Stimulated activated CD8-positive, alpha-beta memory T cell treated with anti-CD3 and anti-CD28 coated beads, Interleukin-2, amount 100 ng/mL, for 1 hour (primary cell): ENCODE measurements at regions not wholly inside any gene's neighbourhood (a gene's known extent, or its start where the extent isn't known, plus 50 kb on each side); places are given as distances from the start of the nearest gene placed in this dataset.

Experiments used
- DNase-seq, 2 donors: peaks; one replicate each; pipeline ENCODE4 v3.0.0-alpha.2; 2020; ENCODE audit warnings: low read depth in 2 of 2

DNA sequence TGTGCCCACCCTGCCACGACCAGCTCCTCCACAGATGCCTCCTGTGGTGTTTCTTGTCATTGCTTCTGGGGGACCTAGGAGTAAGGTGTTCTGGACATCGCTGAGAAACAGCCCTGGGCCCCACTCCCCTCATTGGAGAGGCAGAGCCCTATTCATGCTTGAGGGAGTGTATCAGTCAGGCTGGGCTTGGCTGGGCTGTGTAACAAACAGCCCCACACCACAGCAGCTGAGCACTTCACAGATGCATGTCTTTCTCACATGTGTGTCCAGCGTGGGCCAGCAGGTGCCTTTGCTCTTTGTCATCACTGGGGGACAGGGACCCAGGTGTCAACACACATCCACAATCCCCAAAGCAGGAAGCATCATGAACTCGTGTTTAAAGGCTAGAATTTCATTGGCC is 65.1 kb upstream of the FBRSL1 start:
- no peak for DNase-seq

DNA sequence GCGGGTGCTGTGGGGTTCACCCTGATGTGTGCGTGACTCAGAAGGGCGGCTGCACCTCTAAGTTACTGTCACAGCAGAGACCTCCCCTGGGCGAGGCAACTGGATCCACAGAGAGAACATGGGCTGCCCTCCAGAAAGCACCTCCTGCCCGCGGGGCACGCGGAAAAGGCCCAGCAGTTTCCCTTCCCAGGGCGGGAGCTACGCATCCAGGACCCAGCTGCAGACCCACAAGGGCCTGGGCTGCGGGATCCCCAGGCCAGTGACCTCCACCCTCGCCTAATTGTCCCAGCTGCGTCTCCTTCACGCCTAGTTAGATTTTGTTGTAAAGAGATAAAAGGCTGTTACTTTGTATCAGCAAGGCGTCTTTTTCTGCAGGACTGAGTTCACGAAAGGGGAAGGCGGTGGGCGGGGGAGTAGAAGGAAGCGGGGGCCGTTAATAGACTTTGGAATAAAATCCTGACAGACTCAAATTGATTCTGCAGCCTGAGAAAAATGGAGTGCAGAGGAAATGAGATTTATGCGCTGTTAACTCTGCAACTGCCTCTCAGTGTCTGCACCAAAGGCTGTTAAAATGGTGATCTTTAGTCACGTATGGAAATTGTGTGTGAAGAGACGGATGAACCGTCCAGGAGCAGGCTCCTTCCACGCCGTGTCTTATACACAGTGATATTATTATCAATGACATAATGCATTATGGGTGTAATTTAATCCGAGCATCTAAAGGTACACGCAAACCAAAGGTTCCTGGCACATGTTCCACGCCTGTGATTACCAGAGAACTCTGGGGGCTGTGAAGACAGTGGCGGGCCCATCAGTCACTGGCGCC is 65.9 kb upstream of the FBRSL1 start:
- DNase-seq = no peak

DNA sequence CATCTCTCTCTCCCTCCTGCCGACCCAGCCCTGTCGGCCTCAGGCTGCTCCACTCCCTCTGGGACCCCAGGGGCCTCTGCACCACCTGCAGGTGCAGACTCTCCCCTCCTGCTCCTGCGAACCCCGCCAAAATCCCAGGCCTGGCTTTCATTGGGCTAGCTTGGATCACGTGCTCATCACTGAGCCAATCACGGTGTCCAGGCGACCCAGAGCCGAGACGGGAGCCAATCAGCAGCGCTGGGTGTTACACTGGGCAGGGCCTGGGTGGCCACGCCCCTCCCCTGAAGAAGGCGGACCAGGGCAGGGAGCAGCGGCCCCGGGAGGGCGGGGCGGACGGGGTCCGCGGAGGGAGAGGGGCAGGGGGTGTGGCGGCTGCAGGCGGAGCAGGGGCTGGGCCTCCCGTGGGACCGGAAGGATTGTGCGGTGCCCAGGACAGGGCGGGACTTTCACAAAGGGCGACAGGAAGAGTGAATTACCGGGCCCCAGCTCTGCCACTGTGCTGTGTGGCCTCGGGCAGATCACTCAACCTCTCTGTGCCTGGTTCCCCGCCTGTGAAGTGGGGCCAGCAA is 66.6 kb upstream of the FBRSL1 start:
- no peak for DNase-seq

DNA sequence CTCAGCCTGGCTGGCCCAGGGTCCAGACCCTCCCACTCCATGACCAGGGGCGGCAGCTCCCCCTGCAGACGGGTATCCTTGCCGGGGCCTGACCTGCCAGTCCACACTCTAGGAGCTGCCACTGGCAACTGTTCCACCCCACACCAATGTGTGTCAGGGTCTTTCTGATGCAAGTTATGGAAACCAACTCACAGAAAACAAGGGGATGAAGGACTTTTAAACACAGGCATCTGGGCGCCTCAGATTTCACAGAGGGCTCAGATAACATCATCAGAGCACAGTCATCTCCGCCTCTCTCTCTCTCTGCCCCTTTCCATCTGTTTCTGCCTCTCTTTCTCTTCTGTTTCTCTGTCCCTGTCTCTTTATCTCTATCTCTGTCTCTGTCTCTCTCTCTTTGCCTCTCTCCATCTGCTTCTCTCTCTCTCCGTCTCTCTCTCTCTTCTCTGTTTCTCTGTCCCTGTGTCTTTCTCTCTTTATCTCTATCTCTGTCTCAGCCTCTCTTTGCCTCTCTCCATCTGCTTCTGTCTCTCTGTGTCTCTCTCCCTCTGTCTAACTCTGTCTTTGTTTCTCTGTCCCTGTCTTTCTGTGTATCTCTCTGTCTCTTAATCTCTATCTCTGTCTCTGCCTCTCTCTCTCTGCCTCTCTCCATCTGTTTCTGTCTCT is 67.4 kb upstream of the FBRSL1 start:
- DNase-seq = no peak

DNA sequence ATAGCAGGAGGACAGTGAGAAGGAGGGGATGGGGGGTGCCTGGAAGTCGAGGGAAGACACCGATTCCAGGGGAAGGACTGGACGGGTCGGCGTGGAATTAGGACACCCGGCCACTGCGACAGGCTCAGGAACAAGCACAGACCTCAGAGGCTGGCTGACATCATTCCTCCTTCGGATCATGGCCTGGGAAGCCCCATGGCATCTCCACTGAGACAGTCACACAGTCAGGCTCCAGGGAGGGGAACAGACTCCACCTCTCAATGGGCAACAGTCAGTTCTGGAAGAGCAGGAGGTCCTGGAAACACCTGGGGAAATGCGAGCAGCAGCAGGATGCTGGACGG is 67.9 kb upstream of the FBRSL1 start:
- no peak for DNase-seq

DNA sequence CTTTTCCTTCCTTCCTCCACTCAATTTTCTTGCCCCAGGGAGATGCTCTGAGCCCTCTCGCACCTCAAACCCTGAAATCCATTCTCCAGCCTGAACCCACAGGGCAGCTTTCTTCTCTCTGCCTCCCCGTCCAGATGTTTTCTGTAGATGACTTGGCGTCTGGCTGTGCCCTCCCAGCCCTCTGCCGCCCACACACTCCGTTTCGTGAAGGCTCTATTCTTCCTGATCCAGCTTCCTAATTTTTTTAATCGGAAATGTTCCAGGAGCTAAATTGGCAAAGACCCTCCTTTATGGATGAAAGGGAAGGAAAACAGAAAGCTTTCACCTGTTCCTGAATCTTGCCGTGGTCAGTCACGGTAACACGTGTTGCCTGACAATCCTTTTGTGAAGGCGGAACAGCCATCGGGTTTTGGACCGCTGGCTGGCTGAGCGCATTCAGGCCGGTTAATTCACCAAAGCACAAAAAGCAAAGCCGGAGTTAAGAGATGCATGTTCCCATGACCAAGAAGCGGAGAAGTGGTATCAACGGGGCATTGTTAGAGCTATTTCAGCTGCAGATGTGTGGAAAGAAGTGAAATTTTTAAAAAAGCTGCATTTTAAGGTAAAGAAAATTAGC is 70.2 kb upstream of the FBRSL1 start:
- no peak for DNase-seq

DNA sequence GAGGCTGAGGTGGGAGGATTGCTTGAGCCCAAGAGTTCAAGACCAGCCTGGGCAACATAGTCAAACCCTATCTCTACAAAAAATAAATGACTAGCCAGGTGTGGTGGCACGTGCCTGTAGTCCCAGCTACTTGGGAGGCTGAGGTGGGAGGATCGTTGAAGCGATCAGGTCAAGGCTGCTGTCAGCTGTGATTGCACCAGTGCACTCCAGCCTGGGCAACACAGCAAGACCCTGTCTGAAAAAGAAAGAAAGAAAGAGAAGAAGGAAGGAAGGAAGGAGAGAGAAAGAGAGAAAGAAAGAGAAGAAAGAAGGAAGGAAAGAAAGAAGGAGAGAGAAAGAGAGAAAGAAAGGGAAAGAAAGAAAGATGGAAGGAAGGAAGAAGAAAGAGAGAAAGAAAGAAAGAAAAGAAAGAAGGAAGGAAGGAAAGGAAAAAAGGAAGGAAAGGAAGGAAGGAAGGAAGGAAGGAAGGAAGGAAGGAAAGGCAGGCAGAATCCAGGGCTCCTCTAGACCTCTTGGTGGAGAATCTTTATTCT is 71.5 kb upstream of the FBRSL1 start:
- DNase-seq = no peak

DNA sequence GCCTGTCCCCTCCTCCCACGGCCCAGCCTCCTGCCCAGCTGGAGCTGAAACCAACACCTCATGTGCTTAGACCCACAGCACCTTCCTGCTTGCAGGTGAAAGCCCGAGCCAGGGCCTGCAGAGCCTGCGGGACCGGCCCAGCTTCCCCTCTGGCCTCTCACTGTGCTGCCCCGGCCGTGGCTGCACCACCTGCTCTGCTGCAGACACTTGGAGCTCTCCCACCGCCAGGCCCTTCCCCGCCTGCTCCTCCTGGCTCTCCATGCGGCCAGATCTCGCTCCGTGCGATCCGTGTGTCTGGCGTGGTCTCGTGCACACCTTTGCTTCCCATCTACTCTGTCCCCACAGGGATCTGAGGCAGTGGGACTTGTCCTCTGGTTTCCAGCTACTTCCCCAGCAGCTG is 72.2 kb upstream of the FBRSL1 start:
- DNase-seq = no peak

DNA sequence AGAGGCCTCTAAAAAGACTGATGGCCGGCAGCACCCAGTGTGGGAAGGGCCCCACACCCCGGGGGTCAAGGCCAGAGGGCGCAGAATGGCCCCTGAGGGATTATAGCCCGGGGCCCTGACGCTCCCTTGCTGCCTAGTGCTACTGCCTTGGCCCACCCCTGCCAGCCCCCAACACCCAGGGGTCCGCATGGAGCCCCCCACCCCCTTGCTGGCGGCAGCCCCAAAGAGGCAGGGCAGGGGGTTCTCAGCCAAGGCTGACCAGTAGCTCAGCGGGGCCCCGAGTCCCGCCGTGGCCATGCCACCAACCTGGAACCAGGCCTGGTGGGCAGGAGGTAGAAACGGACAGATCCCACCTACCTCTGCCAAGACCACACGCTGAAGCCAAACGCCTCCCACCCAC is 73.1 kb upstream of the FBRSL1 start:
- no peak for DNase-seq

DNA sequence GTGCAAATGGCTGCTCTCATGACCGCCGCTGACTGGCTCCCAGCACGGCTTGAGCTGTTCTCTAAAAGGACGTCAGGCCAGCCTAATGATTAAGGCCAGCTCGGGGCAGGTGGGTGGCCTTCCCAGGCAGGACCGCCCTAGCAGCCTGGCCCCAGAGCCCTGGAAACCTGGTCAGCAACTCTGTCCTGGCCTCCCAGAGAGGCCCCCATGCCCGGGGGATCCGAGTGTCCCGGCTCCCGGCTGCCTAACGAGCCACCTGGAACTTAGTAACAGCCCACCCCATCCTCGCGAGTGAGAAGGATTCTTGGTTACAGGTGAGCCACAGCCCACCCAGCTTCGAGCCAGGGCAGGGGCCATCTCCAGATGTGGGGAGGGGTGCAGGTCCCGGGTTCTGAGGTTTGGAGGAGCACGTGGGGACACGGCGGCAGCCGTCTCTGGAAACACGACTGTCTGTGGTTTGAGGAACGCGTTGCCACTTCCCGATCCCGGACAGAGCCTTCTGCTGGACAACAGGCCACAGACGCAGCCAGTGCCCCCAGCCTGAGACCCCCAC is 73.8 kb upstream of the FBRSL1 start:
- no peak for DNase-seq

DNA sequence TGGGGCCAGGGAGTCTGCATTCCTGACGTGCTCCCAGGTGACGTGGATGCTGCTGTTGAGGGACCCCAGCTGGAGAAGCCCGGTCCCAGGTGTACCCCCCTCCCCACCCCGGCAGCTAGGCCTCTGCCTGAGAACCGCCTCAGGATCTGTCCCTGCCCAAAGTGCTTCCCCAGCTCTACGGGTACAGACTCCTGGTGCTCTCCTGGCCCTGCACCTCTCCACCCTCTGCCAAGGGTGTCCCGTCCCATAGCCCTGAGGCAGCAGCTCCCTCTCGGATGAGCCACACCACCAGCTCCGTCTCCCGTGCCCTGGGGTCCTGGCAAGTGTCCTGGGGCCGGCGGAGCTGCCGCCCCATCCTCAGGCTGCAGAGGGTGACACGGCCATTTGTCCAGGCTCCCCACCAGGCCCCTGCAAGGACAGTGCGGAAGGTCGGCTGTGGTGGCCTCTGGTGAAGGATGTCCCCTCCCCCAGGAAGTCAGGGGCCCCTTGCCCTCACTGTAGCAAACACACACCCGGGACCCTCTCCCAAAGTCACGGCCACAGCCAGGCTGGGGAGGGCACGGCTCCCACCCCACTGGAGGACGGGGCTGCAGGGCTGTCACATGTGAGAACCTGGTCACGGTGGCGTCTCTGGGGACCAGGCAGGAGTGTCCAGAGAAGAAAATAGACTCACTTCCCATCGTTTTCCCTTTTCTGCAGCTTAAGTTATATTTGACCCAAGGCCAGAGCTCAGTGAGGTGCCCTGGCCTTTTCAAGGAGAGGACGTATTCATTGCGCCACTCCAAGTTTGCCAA is 74.4 kb upstream of the FBRSL1 start:
- no peak for DNase-seq

DNA sequence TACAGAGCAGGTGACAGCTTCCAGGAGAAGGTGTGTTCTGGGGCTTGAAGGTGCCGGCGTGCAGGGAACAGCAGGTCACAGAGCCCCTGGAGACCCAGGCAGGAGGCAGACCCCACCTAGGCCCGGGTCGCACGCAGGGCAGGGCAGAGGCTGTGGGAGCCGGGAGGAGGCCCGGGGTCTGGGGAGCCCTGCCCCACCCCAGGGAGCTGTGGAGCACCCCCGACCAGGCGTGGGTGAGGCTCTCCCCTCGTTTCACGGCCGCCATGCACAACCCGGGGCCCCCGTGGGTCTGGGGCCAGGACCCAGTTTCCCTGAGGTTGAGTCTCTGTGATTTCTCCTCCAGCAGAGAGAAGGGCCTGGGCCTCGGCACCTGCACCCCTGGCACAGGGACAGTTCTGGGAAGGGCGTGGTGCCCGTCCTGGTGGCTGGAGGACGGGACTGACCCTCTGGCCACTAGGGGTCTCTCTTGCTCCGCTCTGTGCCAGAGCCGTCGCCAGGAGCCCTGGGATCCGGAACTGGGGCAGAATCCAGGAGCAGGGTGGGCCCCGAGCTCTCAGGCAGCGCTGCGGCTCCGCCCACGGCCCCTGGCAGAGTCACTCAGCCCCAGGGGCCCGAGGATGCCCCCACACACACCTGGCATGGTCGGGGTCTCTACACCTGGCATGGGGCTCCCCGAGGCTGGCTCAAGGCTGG is 75.2 kb upstream of the FBRSL1 start:
- DNase-seq = peak; percentile 14 to 61

DNA sequence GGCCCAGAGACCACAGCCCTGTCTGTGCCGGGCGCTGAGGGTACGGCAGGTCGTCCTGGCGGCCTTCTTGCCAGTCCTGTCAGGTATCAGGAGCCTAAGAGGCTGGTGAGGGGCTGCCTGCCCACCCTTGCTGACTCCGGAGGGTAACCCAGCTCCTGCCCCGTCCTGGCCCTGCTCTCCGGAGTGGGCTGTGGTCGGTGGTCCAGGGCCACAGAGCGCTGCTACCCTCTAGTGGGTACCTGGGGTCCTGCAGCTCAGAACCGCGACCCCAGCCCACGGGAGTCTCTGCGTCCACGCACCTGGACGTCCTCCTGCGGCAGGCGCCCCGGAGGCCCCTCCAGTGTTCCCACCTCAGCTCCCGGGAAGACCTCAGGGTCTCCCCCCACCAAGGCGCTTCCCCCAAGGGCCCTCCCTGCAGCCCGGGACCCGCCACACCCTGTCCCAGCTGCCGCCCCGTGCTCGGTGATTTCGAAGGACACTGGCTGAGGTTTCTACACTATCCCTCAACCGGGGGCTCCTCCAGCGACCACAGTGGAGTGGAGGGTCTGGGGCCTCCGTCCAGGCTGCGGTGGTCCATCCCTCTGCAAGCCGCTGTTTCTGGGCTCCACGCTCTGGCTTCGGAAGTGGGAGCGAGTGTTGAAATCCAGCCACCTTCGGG is 75.9 kb upstream of the FBRSL1 start:
- no peak for DNase-seq

DNA sequence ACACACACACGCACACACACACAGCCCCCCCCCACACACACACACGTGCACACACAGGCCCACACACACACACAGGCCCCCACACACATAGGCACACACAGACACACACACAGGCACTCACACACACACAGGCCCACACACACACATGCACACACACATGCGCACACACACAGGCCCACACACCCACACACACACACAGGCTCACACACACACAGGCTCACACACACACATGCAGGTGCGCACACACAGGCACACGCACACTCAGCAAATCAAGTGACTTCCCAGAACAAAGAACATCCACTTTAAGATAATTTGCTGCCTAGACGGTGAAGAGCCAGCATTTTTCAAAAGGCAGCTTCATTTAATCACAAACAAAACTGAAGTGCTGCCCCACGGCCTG is 78.5 kb upstream of the FBRSL1 start:
- no peak for DNase-seq

DNA sequence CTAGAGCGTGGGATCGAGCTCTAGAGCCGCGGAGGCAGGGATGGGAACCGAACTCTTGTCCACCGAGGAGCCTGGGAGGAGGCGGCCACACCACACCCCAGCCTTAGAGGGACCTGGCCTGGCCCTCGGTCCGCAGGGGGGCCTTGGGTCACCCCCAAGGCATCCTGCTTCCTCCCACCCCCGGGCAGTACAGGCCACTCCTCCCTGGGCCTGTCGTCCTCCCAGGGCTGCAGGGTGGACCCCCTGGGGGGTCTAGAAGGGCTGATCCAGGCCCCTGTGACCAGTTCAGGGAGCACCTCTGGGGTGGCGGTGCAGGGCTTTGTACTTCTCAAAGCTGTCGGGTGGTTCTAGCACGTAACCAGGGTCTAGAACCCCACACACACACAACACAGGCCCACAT is 79.1 kb upstream of the FBRSL1 start:
- DNase-seq = no peak

DNA sequence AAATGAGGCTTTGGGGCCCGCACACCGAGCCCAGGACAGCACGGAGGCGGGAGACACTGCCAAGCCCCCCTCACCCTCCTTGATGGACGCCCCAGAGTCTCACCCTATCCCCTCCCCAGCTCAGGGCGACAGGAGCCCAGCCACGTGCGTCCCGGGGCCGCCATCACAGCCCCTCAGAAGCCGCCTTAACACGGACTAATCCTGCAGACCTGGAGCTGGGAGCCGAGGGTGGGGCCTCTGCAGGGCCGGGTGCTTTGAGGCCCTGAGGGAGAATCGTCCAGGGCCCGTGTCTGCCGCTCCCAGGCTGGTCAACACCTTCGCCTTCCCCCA is 79.7 kb upstream of the FBRSL1 start:
- DNase-seq = no peak

DNA sequence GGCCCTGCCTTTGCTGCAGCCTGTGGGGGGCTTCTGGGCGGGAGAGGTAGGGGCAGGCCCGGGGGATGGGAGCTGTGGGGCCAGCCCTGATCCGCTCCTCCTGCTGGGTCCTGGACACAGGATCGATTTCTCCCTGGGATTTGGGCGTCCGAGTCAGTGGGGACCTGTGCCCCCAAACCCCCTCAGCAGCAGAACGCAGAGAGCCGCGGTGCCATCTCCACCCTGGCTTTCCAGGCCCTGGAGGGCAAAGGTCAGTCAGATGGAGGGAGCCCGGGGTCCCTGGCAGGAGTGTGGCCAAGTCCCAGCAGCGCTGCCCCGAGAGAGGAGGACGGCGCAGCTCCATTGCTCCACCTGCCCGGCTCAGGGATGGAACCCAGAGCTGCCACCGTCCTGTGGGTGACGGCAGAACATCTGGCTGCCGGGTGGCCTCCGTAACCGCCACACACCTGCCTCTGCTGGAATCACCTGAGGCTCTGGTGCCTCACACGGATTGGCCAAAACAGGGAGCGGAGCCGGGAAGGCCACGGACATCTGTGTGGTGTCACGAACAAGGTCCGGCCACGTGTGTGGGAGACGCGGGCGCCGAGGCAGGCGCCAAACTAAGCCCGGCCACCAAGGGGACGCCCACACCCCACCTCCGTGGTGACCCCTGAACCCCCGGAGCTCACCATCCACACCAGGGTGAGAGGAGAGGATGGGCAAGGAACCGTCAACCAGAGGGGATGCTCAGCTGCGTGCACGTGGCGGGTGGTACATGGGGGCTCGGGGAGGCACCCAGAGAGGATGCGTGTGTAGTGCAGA is 80.3 kb upstream of the FBRSL1 start:
- no peak for DNase-seq

DNA sequence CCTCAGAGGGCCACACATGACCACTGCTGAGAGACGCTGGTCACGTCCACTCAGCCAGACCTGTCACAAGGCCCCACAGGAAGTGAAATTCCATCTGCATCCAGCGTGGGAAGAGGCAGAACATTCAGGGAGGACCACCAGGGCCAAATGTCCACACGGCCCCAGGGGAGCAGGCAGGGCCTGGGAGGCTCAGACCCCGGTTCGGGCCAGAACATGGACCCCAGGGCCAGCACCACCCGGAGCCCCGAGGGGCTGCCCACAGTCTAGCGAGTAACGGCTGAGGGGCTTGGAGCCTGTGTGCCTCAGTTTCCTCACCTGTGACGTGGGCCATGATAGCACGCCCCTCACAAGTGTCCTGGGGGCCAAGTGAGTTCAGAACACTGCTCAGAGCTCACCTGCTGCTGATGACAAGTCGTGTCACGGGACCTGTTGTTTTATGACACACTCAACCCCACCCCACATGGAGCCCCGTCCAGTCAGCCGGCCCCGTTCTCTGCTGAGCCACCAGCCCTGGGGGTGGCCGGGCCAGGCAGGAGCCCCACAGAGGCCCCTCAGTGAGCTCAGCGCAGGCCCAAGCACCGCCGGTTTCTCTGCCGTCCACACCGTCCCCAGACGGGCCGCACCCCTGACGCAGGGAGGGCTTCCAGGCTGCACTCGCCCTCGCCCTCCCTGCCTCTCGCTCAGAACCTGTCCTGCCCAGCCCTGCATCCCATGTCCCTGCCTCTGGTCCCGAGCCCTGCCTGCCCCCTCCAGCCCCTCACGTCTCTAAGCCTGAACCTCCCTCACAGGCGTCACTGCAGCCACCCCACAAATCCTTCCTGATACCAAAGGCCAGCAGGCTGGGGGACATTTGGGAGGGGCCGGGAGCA is 79.5 kb upstream of the GALNT9 start:
- DNase-seq = no peak

DNA sequence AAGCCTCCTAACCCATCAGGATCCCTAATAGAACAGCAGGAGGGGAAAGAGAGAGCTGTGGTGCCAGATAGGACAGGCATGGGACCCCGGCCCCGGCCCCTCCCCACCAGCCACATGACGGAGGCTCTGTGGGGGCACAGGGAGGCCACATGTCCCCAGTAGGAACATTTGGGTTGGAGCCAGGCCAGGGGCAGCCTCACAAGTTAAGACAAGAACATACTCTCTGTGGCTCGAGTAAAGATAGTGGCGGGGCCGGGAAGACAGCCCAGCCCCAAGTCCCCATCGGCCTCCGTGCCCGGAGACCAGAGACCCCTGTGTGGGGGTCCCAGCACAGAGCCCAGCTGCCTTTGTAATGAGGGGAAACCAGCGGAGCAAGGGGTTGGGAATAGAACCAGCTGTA is 78.6 kb upstream of the GALNT9 start:
- DNase-seq = no peak
